Transverse colon (tissue), 4 donors: ENCODE measurements at regions not wholly inside any gene's neighbourhood (a gene's known extent, or its start where the extent isn't known, plus 50 kb on each side); places are given as distances from the start of the nearest gene placed in this dataset.

ENCODE experiments used
- DNase-seq: peaks from one replicate; pipeline ENCODE4 v3.0.0-alpha.2; 2019
- H3K27ac ChIP-seq, 4 donors: fragments of 200-600 bp; sonication (generic); 2 replicates each; pipeline ENCODE4 v1.5.1; 2016 to 2018; ENCODE audit warnings: inconsistent platforms in 4 of 4
- H3K27me3 ChIP-seq: fragments of 200-600 bp; sonication (generic); 2 replicates; pipeline ENCODE4 v1.5.1; 2017; ENCODE audit warnings: inconsistent platforms
- H3K36me3 ChIP-seq, 4 donors: fragments of 200-600 bp; sonication (generic); 2 replicates each; pipeline ENCODE4 v1.5.1; 2017 to 2019; ENCODE audit warnings: inconsistent platforms in 4 of 4
- H3K4me1 ChIP-seq, 4 donors: fragments of 200-600 bp; sonication (generic); 2 replicates each; pipeline ENCODE4 v1.5.1; 2017 to 2020; ENCODE audit warnings: inconsistent platforms in 4 of 4
- H3K4me3 ChIP-seq, 4 donors: fragments of 200-600 bp; sonication (generic); 1 replicate in 1 of 4; 2 replicates in 3 of 4; pipeline versions ENCODE4 v1.5.1 to v1.6.1; 2017 to 2019; ENCODE audit warnings: inconsistent platforms in 4 of 4
- H3K9me3 ChIP-seq, 2 donors: fragments of 200-600 bp; sonication (generic); 2 replicates each; pipeline ENCODE4 v1.5.1; 2017 to 2019; ENCODE audit warnings: inconsistent platforms in 2 of 2
- EP300 ChIP-seq: sonication (generic); formaldehyde crosslinking; IDR thresholded peaks from one replicate; pipeline ENCODE4 v1.6.1; 2017; ENCODE audit warnings: antibody characterized with exemption, low read depth
- POLR2A ChIP-seq: fragments of 450-650 bp; IDR thresholded peaks from one replicate; pipeline ENCODE4 v1.6.1; 2016; ENCODE audit warnings: antibody characterized with exemption, mild to moderate bottlenecking, moderate library complexity
- POLR2AphosphoS5 ChIP-seq, 3 donors: sonication (generic); formaldehyde crosslinking; IDR thresholded peaks; one replicate each; pipeline ENCODE4 v1.6.1; 2016; ENCODE audit warnings: antibody characterized with exemption in 3 of 3
- WGBS, 2 donors: methylation state at CpG; one replicate each; pipeline ENCODE4 v1.1.5; 2018; ENCODE audit warnings: low coverage in 1 of 2; 5-methylcytosine and 5-hydroxymethylcytosine counted together
- in situ Hi-C, 4 donors: fragments of 200-750 bp; cut with MboI; loops; one replicate each; pipeline versions ENCODE4 v1.15.0 to v1.15.1; 2017; ENCODE audit warnings: low sequenced_read_pairs in 3 of 4, low pct_ligation_motif_present in 1 of 4, low pct_unique_long_range_greater_than_20kb in 1 of 4
- intact Hi-C: fragments of 100-400 bp; cut with DNase I; formaldehyde crosslinking; loops from one replicate; pipeline ENCODE4 v1.15.1; 2023; ENCODE audit warnings: low total_unique reads
- TF ChIP-seq, protein P1 (sequence below), 5 experiments: fragments of 200-600 bp in 3 of 5; fragments of 450-650 bp in 2 of 5; sonication (generic) in 3 of 5; IDR thresholded peaks; 1 replicate in 2 of 5; 2 replicates in 3 of 5; pipeline ENCODE4 v1.5.1; 2016 to 2017; ENCODE audit warnings: antibody characterized with exemption in 5 of 5, inconsistent platforms in 3 of 5, mild to moderate bottlenecking in 2 of 5, moderate library complexity in 1 of 5

- in situ Hi-C loops: loop anchor here in 1 of 4 donors (25.0 kb wide), 1 partner anchor 112 kb away; no protein-coding TSS in a partner anchor
Observed at GRCh38 chr20:60974441-60974945, 277.6 kb upstream of the CDH4 start.

GRCh38 chr20:60976139-60976538 lies 275.9 kb upstream of the CDH4 start:
- peaks cover 14 to 20% of the 10 kb centered on the region in 2 donors for H3K9me3 ChIP-seq
- H3K4me3 ChIP-seq: no peak overlapping the region
- H3K27ac ChIP-seq: no peak overlapping the region
- in situ Hi-C loops: no loop called here
- TF ChIP-seq, protein P1, sequence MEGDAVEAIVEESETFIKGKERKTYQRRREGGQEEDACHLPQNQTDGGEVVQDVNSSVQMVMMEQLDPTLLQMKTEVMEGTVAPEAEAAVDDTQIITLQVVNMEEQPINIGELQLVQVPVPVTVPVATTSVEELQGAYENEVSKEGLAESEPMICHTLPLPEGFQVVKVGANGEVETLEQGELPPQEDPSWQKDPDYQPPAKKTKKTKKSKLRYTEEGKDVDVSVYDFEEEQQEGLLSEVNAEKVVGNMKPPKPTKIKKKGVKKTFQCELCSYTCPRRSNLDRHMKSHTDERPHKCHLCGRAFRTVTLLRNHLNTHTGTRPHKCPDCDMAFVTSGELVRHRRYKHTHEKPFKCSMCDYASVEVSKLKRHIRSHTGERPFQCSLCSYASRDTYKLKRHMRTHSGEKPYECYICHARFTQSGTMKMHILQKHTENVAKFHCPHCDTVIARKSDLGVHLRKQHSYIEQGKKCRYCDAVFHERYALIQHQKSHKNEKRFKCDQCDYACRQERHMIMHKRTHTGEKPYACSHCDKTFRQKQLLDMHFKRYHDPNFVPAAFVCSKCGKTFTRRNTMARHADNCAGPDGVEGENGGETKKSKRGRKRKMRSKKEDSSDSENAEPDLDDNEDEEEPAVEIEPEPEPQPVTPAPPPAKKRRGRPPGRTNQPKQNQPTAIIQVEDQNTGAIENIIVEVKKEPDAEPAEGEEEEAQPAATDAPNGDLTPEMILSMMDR (IDR thresholded peaks at IDR 0.05): no peak
- TF ChIP-seq POLR2A (no peak), EP300 (no peak), POLR2AphosphoS5 (IDR thresholded peaks at IDR 0.05) (no peak)
- no peaks in the 10 kb centered on the region for H3K36me3 ChIP-seq
- H3K27me3 ChIP-seq: no peaks in the 10 kb centered on the region
- DNase-seq: no peak
- WGBS, 2 donors: 83% methylated on average over 9 to 15 of the region's 15 CpGs
- intact Hi-C loops: no loop called here
- no peaks in the 10 kb centered on the region for H3K4me1 ChIP-seq

More at GRCh38 chr20:60974441-60974945, 277.6 kb upstream of the CDH4 start:
- TF ChIP-seq POLR2AphosphoS5 (IDR thresholded peaks at IDR 0.05) (no peak), POLR2A (no peak), EP300 (no peak)
- TF ChIP-seq, protein P1 (IDR thresholded peaks at IDR 0.05): no peak
- Histone ChIP-seq H3K27me3 (no peaks in the 10 kb centered on the region), H3K9me3 (peaks cover 6 to 7% of the 10 kb centered on the region in 2 donors), H3K27ac (no peak overlapping the region), H3K4me3 (no peak overlapping the region), H3K4me1 (no peaks in the 10 kb centered on the region), H3K36me3 (no peaks in the 10 kb centered on the region)
- 29 to 74% methylated on average over 4 to 9 of the region's 9 CpGs for WGBS, 2 donors
- intact Hi-C loops: no loop called here
- no peak for DNase-seq

GRCh38 chr20:60976913-60977312 lies 275.1 kb upstream of the CDH4 start:
- intact Hi-C loops (no loop called here), in situ Hi-C loops (no loop called here)
- no peak overlapping the region for H3K4me3 ChIP-seq
- H3K9me3 ChIP-seq: peaks cover 14 to 20% of the 10 kb centered on the region in 2 donors
- H3K36me3 ChIP-seq: no peaks in the 10 kb centered on the region
- H3K27me3 ChIP-seq: no peaks in the 10 kb centered on the region
- TF ChIP-seq, protein P1 (IDR thresholded peaks at IDR 0.05): no peak
- TF ChIP-seq EP300 (no peak), POLR2A (no peak), POLR2AphosphoS5 (IDR thresholded peaks at IDR 0.05) (no peak)
- H3K4me1 ChIP-seq: no peaks in the 10 kb centered on the region
- DNase-seq: no peak
- H3K27ac ChIP-seq: no peak overlapping the region
- WGBS, 2 donors: 55% methylated on average over 4 of the region's 4 CpGs; no CpG with 5 or more reads in 1 of the 2 donors

GRCh38 chr20:60977901-60978300 lies 274.2 kb upstream of the CDH4 start:
- DNase-seq: no peak
- no peaks in the 10 kb centered on the region for H3K4me1 ChIP-seq
- H3K27me3 ChIP-seq: no peaks in the 10 kb centered on the region
- intact Hi-C loops: no loop called here
- in situ Hi-C loops: no loop called here
- no peak overlapping the region for H3K4me3 ChIP-seq
- TF ChIP-seq, protein P1 (IDR thresholded peaks at IDR 0.05): no peak
- TF ChIP-seq EP300: no peak
- no peak for TF ChIP-seq POLR2A
- TF ChIP-seq POLR2AphosphoS5 (IDR thresholded peaks at IDR 0.05): no peak
- no peak overlapping the region for H3K27ac ChIP-seq
- WGBS, 2 donors: 55% methylated on average over 7 of the region's 7 CpGs; no CpG with 5 or more reads in 1 of the 2 donors
- H3K36me3 ChIP-seq: no peaks in the 10 kb centered on the region
- peaks cover 14 to 20% of the 10 kb centered on the region in 2 donors for H3K9me3 ChIP-seq
